Mucosa of gallbladder (tissue), 1 donor: ENCODE measurements at regions not wholly inside any gene's neighbourhood (a gene's known extent, or its start where the extent isn't known, plus 50 kb on each side); places are given as distances from the start of the nearest gene placed in this dataset.

Experiments used
- DNase-seq: peaks from one replicate; pipeline ENCODE4 v3.0.0-alpha.2; 2020; ENCODE audit warnings: low spot score
- donor health status: DM: no; HTN: no; CAD: no.

- DNase-seq = no peak
Measured at GRCh38 chr7:52980129-52980528, 55.3 kb upstream of the POM121L12 start.

GRCh38 chr7:52973126-52973525 lies 62.3 kb upstream of the POM121L12 start:
- DNase-seq = no peak

- DNase-seq = no peak
Measured at GRCh38 chr7:52962402-52963076, 72.9 kb upstream of the POM121L12 start.

- no peak for DNase-seq
Measured at GRCh38 chr7:52961084-52961483, 74.3 kb upstream of the POM121L12 start.

GRCh38 chr7:52959878-52960660 lies 75.4 kb upstream of the POM121L12 start:
- DNase-seq = no peak

- no peak for DNase-seq
Measured at GRCh38 chr7:52959336-52959735, 76.1 kb upstream of the POM121L12 start.

GRCh38 chr7:52958621-52959140 lies 76.8 kb upstream of the POM121L12 start:
- no peak for DNase-seq

GRCh38 chr7:52956379-52956915 lies 79.0 kb upstream of the POM121L12 start:
- no peak for DNase-seq

GRCh38 chr7:52955522-52955921 lies 79.9 kb upstream of the POM121L12 start:
- DNase-seq = no peak

- no peak for DNase-seq
Measured at GRCh38 chr7:52944921-52945320, 90.5 kb upstream of the POM121L12 start.

- no peak for DNase-seq
Measured at GRCh38 chr7:52940481-52940880, 95.0 kb upstream of the POM121L12 start.

GRCh38 chr7:52938455-52939133 lies 96.8 kb upstream of the POM121L12 start:
- no peak for DNase-seq

- no peak for DNase-seq
Measured at GRCh38 chr7:52936750-52937149, 98.7 kb upstream of the POM121L12 start.

GRCh38 chr7:52928591-52928990 lies 106.8 kb upstream of the POM121L12 start:
- DNase-seq = no peak

GRCh38 chr7:52925332-52925731 lies 110.1 kb upstream of the POM121L12 start:
- no peak for DNase-seq

GRCh38 chr7:52920977-52921376 lies 114.5 kb upstream of the POM121L12 start:
- no peak for DNase-seq

GRCh38 chr7:52917982-52918578 lies 117.4 kb upstream of the POM121L12 start:
- no peak for DNase-seq

- DNase-seq = no peak
Measured at GRCh38 chr7:52911795-52912194, 123.6 kb upstream of the POM121L12 start.

- DNase-seq = no peak
Measured at GRCh38 chr7:52911326-52911725, 124.1 kb upstream of the POM121L12 start.

GRCh38 chr7:52909935-52910334 lies 125.5 kb upstream of the POM121L12 start:
- no peak for DNase-seq

- no peak for DNase-seq
Measured at GRCh38 chr7:52909131-52909530, 126.3 kb upstream of the POM121L12 start.

- no peak for DNase-seq
Measured at GRCh38 chr7:52897713-52898112, 137.7 kb upstream of the POM121L12 start.
